H1 (cell line): ENCODE measurements at regions not wholly inside any gene's neighbourhood (a gene's known extent, or its start where the extent isn't known, plus 50 kb on each side); places are given as distances from the start of the nearest gene placed in this dataset.
A peak's percentile ranks its signal among the peaks of the same experiment; 100 is the strongest.

ENCODE experiments used
- BRCA1 ChIP-seq: IDR thresholded peaks from 2 replicates; pipeline ENCODE4 v1.6.1; 2012; ENCODE audit warnings: low read depth, low read length, improper control_type of control experiment
- CTBP2 ChIP-seq: IDR thresholded peaks from 2 replicates; pipeline ENCODE4 v1.7.0; 2011; ENCODE audit warnings: borderline replicate concordance, mild to moderate bottlenecking, moderate library complexity, mixed read lengths, low read length; ENCODE audit not compliant: insufficient read depth, insufficient read length
- KDM5A ChIP-seq: fragments of 200-600 bp; IDR thresholded peaks from 2 replicates; pipeline ENCODE4 v1.7.1; 2012; ENCODE audit warnings: mild to moderate bottlenecking, low read length, inconsistent platforms, mixed read lengths
- MAFK ChIP-seq: IDR thresholded peaks from 2 replicates; pipeline ENCODE4 v1.6.1; 2012; ENCODE audit warnings: low read depth, mild to moderate bottlenecking, improper control_type of control experiment, low read length
- MAX ChIP-seq: IDR thresholded peaks from 2 replicates; pipeline ENCODE4 v1.6.1; 2012; ENCODE audit warnings: inconsistent platforms
- NRF1 ChIP-seq: IDR thresholded peaks from 2 replicates; pipeline ENCODE4 v1.6.1; 2011; ENCODE audit warnings: mild to moderate bottlenecking, low read depth, low read length, improper control_type of control experiment
- PHF8 ChIP-seq: fragments of 200-600 bp; sonication (generic); conservative IDR thresholded peaks from 2 replicates; pipeline ENCODE4 v1.7.1; 2012; ENCODE audit warnings: low read depth, mild to moderate bottlenecking, inconsistent platforms, low read length, moderate library complexity
- POLR2AphosphoS5 ChIP-seq: IDR thresholded peaks from 2 replicates; pipeline ENCODE4 v1.6.1; 2011; ENCODE audit warnings: low read depth, low read length
- RNF2 ChIP-seq: fragments of 200-900, 300-1000 bp; sonication (generic); IDR thresholded peaks from 2 replicates; pipeline ENCODE4 v1.7.1; 2016; ENCODE audit warnings: borderline replicate concordance, low read depth, mild to moderate bottlenecking, antibody characterized with exemption, low read length; ENCODE audit not compliant: poor library complexity, severe bottlenecking; ENCODE audit errors: missing control alignments
- TF ChIP-seq, protein P1 (sequence below): fragments of 300-600 bp; sonication (generic); IDR thresholded peaks from 2 replicates; pipeline ENCODE4 v1.7.1; 2012; ENCODE audit warnings: low read length, moderate library complexity, mild to moderate bottlenecking, inconsistent platforms; ENCODE audit not compliant: insufficient replicate concordance

- TF ChIP-seq, protein P1, sequence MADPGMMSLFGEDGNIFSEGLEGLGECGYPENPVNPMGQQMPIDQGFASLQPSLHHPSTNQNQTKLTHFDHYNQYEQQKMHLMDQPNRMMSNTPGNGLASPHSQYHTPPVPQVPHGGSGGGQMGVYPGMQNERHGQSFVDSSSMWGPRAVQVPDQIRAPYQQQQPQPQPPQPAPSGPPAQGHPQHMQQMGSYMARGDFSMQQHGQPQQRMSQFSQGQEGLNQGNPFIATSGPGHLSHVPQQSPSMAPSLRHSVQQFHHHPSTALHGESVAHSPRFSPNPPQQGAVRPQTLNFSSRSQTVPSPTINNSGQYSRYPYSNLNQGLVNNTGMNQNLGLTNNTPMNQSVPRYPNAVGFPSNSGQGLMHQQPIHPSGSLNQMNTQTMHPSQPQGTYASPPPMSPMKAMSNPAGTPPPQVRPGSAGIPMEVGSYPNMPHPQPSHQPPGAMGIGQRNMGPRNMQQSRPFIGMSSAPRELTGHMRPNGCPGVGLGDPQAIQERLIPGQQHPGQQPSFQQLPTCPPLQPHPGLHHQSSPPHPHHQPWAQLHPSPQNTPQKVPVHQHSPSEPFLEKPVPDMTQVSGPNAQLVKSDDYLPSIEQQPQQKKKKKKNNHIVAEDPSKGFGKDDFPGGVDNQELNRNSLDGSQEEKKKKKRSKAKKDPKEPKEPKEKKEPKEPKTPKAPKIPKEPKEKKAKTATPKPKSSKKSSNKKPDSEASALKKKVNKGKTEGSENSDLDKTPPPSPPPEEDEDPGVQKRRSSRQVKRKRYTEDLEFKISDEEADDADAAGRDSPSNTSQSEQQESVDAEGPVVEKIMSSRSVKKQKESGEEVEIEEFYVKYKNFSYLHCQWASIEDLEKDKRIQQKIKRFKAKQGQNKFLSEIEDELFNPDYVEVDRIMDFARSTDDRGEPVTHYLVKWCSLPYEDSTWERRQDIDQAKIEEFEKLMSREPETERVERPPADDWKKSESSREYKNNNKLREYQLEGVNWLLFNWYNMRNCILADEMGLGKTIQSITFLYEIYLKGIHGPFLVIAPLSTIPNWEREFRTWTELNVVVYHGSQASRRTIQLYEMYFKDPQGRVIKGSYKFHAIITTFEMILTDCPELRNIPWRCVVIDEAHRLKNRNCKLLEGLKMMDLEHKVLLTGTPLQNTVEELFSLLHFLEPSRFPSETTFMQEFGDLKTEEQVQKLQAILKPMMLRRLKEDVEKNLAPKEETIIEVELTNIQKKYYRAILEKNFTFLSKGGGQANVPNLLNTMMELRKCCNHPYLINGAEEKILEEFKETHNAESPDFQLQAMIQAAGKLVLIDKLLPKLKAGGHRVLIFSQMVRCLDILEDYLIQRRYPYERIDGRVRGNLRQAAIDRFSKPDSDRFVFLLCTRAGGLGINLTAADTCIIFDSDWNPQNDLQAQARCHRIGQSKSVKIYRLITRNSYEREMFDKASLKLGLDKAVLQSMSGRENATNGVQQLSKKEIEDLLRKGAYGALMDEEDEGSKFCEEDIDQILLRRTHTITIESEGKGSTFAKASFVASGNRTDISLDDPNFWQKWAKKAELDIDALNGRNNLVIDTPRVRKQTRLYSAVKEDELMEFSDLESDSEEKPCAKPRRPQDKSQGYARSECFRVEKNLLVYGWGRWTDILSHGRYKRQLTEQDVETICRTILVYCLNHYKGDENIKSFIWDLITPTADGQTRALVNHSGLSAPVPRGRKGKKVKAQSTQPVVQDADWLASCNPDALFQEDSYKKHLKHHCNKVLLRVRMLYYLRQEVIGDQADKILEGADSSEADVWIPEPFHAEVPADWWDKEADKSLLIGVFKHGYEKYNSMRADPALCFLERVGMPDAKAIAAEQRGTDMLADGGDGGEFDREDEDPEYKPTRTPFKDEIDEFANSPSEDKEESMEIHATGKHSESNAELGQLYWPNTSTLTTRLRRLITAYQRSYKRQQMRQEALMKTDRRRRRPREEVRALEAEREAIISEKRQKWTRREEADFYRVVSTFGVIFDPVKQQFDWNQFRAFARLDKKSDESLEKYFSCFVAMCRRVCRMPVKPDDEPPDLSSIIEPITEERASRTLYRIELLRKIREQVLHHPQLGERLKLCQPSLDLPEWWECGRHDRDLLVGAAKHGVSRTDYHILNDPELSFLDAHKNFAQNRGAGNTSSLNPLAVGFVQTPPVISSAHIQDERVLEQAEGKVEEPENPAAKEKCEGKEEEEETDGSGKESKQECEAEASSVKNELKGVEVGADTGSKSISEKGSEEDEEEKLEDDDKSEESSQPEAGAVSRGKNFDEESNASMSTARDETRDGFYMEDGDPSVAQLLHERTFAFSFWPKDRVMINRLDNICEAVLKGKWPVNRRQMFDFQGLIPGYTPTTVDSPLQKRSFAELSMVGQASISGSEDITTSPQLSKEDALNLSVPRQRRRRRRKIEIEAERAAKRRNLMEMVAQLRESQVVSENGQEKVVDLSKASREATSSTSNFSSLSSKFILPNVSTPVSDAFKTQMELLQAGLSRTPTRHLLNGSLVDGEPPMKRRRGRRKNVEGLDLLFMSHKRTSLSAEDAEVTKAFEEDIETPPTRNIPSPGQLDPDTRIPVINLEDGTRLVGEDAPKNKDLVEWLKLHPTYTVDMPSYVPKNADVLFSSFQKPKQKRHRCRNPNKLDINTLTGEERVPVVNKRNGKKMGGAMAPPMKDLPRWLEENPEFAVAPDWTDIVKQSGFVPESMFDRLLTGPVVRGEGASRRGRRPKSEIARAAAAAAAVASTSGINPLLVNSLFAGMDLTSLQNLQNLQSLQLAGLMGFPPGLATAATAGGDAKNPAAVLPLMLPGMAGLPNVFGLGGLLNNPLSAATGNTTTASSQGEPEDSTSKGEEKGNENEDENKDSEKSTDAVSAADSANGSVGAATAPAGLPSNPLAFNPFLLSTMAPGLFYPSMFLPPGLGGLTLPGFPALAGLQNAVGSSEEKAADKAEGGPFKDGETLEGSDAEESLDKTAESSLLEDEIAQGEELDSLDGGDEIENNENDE = no peak
- no peak for TF ChIP-seq PHF8
- TF ChIP-seq CTBP2 = no peak
- TF ChIP-seq NRF1 = no peak
- 0 out of 2 replicates have a peak, but pooled peaks have one; percentile 18 for TF ChIP-seq MAFK
- no peak for TF ChIP-seq KDM5A
- TF ChIP-seq POLR2AphosphoS5 = no peak
- peak; percentile 46; the same call in 1 of the 2 replicates for TF ChIP-seq MAX
- TF ChIP-seq RNF2 = no peak
- no peak for TF ChIP-seq BRCA1
These were observed 145.3 kb upstream of the PRSS1 start (continued) for GRCh38 chr7:142603870-142604448.
